Lower lobe of right lung (tissue), 2 donors: ENCODE measurements at regions not wholly inside any gene's neighbourhood (a gene's known extent, or its start where the extent isn't known, plus 50 kb on each side); places are given as distances from the start of the nearest gene placed in this dataset.

ENCODE experiments used
- ATAC-seq, 2 donors: fragments of 200-7000 bp; cut with Tn5 transposase; one replicate each; pipeline ENCODE4 v1.9.1; 2020 to 2022; ENCODE audit warnings: mild to moderate bottlenecking in 2 of 2, moderate library complexity in 2 of 2
- DNase-seq: peaks from one replicate; pipeline ENCODE4 v3.0.0-alpha.2; 2020
- H3K27ac ChIP-seq: fragments of 200-600 bp; one replicate; pipeline ENCODE4 v1.8.0; 2022
- H3K27me3 ChIP-seq: fragments of 200-600 bp; one replicate; pipeline ENCODE4 v1.8.0; 2022; ENCODE audit warnings: low read depth
- H3K36me3 ChIP-seq: fragments of 200-600 bp; one replicate; pipeline ENCODE4 v1.8.0; 2022; ENCODE audit warnings: mild to moderate bottlenecking
- H3K4me1 ChIP-seq: fragments of 200-600 bp; one replicate; pipeline ENCODE4 v1.8.0; 2022
- H3K4me3 ChIP-seq: fragments of 200-600 bp; one replicate; pipeline ENCODE4 v1.8.0; 2022; ENCODE audit warnings: mild to moderate bottlenecking
- H3K9me3 ChIP-seq: fragments of 200-600 bp; one replicate; pipeline ENCODE4 v1.8.0; 2022
- CTCF ChIP-seq: fragments of 200-600 bp; IDR thresholded peaks from one replicate; pipeline ENCODE4 v1.8.0; 2022; ENCODE audit warnings: antibody characterized with exemption, mild to moderate bottlenecking
- intact Hi-C: fragments of 100-400 bp; cut with DNase I; formaldehyde crosslinking; loops from one replicate; pipeline ENCODE4 v1.11.0; 2022
- donor health status: DM: no; HTN: yes; CAD: no; lungs with severe emphysema.

- no peak for DNase-seq
- no peak for ATAC-seq
- Histone ChIP-seq H3K27ac (no peak overlapping the region), H3K4me1 (no peaks in the 10 kb centered on the region), H3K4me3 (no peak overlapping the region), H3K36me3 (no peaks in the 10 kb centered on the region), H3K27me3 (no peaks in the 10 kb centered on the region), H3K9me3 (no peaks in the 10 kb centered on the region)
- intact Hi-C loops = no loop called here
- TF ChIP-seq CTCF = no peak
Observed at GRCh38 chr2:156054983-156055382, 277.5 kb downstream of the NR4A2 start.

- Histone ChIP-seq H3K27me3 (no peaks in the 10 kb centered on the region), H3K4me3 (no peak overlapping the region), H3K9me3 (no peaks in the 10 kb centered on the region), H3K4me1 (no peaks in the 10 kb centered on the region), H3K27ac (no peak overlapping the region), H3K36me3 (no peaks in the 10 kb centered on the region)
- intact Hi-C loops = no loop called here
- TF ChIP-seq CTCF = no peak
- no peak for ATAC-seq
- DNase-seq = no peak
Observed at GRCh38 chr2:156046900-156047299, 285.6 kb downstream of the NR4A2 start.

DNA sequence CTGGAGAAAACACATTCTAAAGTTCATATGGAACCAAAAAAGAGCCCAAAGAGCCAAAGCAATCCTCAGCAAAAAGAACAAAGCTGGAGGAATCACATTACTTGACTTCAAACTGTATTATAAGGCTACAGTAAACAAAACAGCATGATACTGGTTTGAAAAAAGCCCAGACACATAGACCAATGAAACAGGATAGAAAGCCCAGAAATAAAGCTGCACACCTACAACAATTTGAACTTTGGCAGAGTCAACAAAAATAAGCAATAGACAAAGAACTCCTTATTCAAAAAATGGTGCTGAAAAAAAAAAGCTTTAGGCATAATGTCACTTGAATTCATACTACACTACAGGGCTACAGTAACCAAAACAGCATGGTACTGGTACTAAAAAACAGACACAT, 289.6 kb downstream of the NR4A2 start:
- no peaks in the 10 kb centered on the region for H3K4me1 ChIP-seq
- intact Hi-C loops = no loop called here
- no peaks in the 10 kb centered on the region for H3K36me3 ChIP-seq
- H3K4me3 ChIP-seq = no peak overlapping the region
- DNase-seq (no peak), ATAC-seq (no peak)
- no peaks in the 10 kb centered on the region for H3K27me3 ChIP-seq
- H3K9me3 ChIP-seq = no peaks in the 10 kb centered on the region
- no peak overlapping the region for H3K27ac ChIP-seq
- no peak for TF ChIP-seq CTCF

GRCh38 chr2:156038021-156038420, 294.5 kb downstream of the NR4A2 start:
- Histone ChIP-seq H3K36me3 (no peaks in the 10 kb centered on the region), H3K27me3 (no peaks in the 10 kb centered on the region), H3K4me1 (no peaks in the 10 kb centered on the region), H3K9me3 (no peaks in the 10 kb centered on the region), H3K27ac (no peak overlapping the region), H3K4me3 (no peak overlapping the region)
- intact Hi-C loops = no loop called here
- TF ChIP-seq CTCF = no peak
- DNase-seq (no peak), ATAC-seq (no peak)

DNA sequence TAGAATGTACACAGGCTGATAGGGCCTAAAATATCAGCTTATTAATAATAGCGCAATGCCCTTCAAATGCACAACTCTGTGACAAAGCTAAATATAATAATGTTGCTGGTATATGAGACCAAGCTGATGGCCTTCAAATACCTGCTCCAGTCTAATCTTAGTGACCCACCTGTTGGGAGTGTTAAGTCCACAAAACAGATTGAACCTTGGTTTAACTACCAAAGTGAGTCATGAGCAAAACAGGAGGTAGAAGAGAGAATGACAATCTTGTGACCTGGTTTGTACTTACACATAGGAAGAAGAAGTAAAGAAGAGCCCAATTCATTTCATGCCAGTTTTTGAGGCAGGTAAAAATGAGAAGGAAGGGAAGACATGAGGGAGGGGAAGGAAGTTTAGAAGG, 295.0 kb downstream of the NR4A2 start:
- intact Hi-C loops = no loop called here
- ATAC-seq = no peak

More for the DNA sequence above, 295.0 kb downstream of the NR4A2 start:
- no peaks in the 10 kb centered on the region for H3K27me3 ChIP-seq
- H3K4me3 ChIP-seq = no peak overlapping the region
- no peaks in the 10 kb centered on the region for H3K9me3 ChIP-seq
- H3K36me3 ChIP-seq = no peaks in the 10 kb centered on the region
- H3K27ac ChIP-seq = no peak overlapping the region
- no peaks in the 10 kb centered on the region for H3K4me1 ChIP-seq
- TF ChIP-seq CTCF = no peak
- no peak for DNase-seq
